Small intestine (tissue), 7 donors: ENCODE measurements at regions not wholly inside any gene's neighbourhood (a gene's known extent, or its start where the extent isn't known, plus 50 kb on each side); places are given as distances from the start of the nearest gene placed in this dataset.
A peak's percentile ranks its signal among the peaks of the same experiment; 100 is the strongest.

Experiments used
- DNase-seq, 2 donors: peaks; one replicate each; pipeline versions ENCODE4 v3.0.0 to v3.0.0-alpha.2; 2013
- FAIRE-seq: peaks from 2 replicates; lab custom pipeline; 2012; peaks lifted over from hg19 to GRCh38; lab: Jason Lieb, UNC
- H3K27ac ChIP-seq, 3 donors: one replicate each; pipeline ENCODE4 v1.5.1; 2013; ENCODE audit warnings: low read length in 2 of 3, mild to moderate bottlenecking in 2 of 3, control low read depth in 1 of 3, inconsistent platforms in 1 of 3, low read depth in 1 of 3, moderate library complexity in 1 of 3
- H3K27me3 ChIP-seq, 3 donors: one replicate each; pipeline ENCODE4 v1.6.1; 2013; ENCODE audit warnings: low read length in 3 of 3, inconsistent platforms in 1 of 3; ENCODE audit not compliant: control insufficient read depth in 3 of 3, insufficient read depth in 3 of 3
- H3K36me3 ChIP-seq, 3 donors: one replicate each; pipeline ENCODE4 v1.6.1; 2013; ENCODE audit warnings: low read length in 3 of 3, inconsistent platforms in 1 of 3, low read depth in 1 of 3, mild to moderate bottlenecking in 1 of 3, moderate library complexity in 1 of 3; ENCODE audit not compliant: control insufficient read depth in 3 of 3, insufficient read depth in 2 of 3
- H3K4me1 ChIP-seq, 3 donors: one replicate each; pipeline ENCODE4 v1.6.1; 2013; ENCODE audit warnings: low read length in 2 of 3, inconsistent platforms in 1 of 3, low read depth in 1 of 3, mild to moderate bottlenecking in 1 of 3, moderate library complexity in 1 of 3; ENCODE audit not compliant: control insufficient read depth in 3 of 3, insufficient read depth in 2 of 3
- H3K4me3 ChIP-seq, 3 donors: one replicate each; pipeline ENCODE4 v1.5.1; 2013; ENCODE audit warnings: low read length in 3 of 3, control low read depth in 1 of 3, inconsistent platforms in 1 of 3, low read depth in 1 of 3, mild to moderate bottlenecking in 1 of 3, moderate library complexity in 1 of 3
- H3K9me3 ChIP-seq, 2 donors: one replicate each; pipeline ENCODE4 v1.6.1; 2013; ENCODE audit warnings: low read depth in 1 of 2, low read length in 1 of 2; ENCODE audit not compliant: control insufficient read depth in 2 of 2, insufficient read depth in 1 of 2
- WGBS, 3 donors: extraction: QIAGEN DNeasy Blood & Tissue Kit; methylation state at CpG; one replicate each; pipeline ENCODE4 v1.1.7; 2013; 5-methylcytosine and 5-hydroxymethylcytosine counted together
- donor health status: healthy with polysubstance abuse.
- donor health status: control.
- donor health status: control.
- donor health status: Bipolar disorder and iron deficiency.
- donor health status: healthy.

GRCh38 chr6:141580988-141581552 lies 551.7 kb upstream of the GJE1 start:
- H3K36me3 ChIP-seq = no peaks in the 10 kb centered on the region
- H3K27me3 ChIP-seq = no peaks in the 10 kb centered on the region
- no peak overlapping the region for H3K4me3 ChIP-seq
- WGBS, 3 donors = 91 to 98% (median 94%) methylated on average over 2 of the region's 2 CpGs
- no peaks in the 10 kb centered on the region for H3K9me3 ChIP-seq
- H3K4me1 ChIP-seq = no peaks in the 10 kb centered on the region
- no peak for FAIRE-seq
- H3K27ac ChIP-seq = no peak overlapping the region
- DNase-seq = no peak

- no peaks in the 10 kb centered on the region for H3K4me1 ChIP-seq
- H3K36me3 ChIP-seq = no peaks in the 10 kb centered on the region
- no peak for DNase-seq
- no peak overlapping the region for H3K4me3 ChIP-seq
- H3K9me3 ChIP-seq = no peaks in the 10 kb centered on the region
- no peak for FAIRE-seq
- H3K27ac ChIP-seq = no peak overlapping the region
- 88 to 94% (median 91%) methylated on average over 4 of the region's 4 CpGs for WGBS, 3 donors
- no peaks in the 10 kb centered on the region for H3K27me3 ChIP-seq
Observed at GRCh38 chr6:141580131-141580530, 552.6 kb upstream of the GJE1 start.

GRCh38 chr6:141576751-141577150 lies 556.0 kb upstream of the GJE1 start:
- Histone ChIP-seq H3K9me3 (no peaks in the 10 kb centered on the region), H3K36me3 (no peaks in the 10 kb centered on the region), H3K27me3 (no peaks in the 10 kb centered on the region), H3K4me1 (no peaks in the 10 kb centered on the region), H3K27ac (no peak overlapping the region), H3K4me3 (no peak overlapping the region)
- FAIRE-seq (no peak), DNase-seq (no peak)

- H3K4me3 ChIP-seq = peak overlapping the region in 1 of 3 donors; percentile 5
- H3K4me1 ChIP-seq = no peaks in the 10 kb centered on the region
- H3K9me3 ChIP-seq = no peaks in the 10 kb centered on the region
- WGBS, 3 donors = 20 to 29% (median 20%) methylated on average over 11 of the region's 11 CpGs
- DNase-seq (peak; percentile 65 to 81), FAIRE-seq (peak; percentile 71)
- no peaks in the 10 kb centered on the region for H3K36me3 ChIP-seq
- H3K27ac ChIP-seq = no peak overlapping the region
- no peaks in the 10 kb centered on the region for H3K27me3 ChIP-seq
Observed at GRCh38 chr6:141562851-141563763, 569.6 kb upstream of the GJE1 start.

- Histone ChIP-seq H3K4me1 (no peaks in the 10 kb centered on the region), H3K27me3 (no peaks in the 10 kb centered on the region), H3K9me3 (no peaks in the 10 kb centered on the region), H3K36me3 (no peaks in the 10 kb centered on the region), H3K27ac (no peak overlapping the region), H3K4me3 (peak overlapping the region in 2 of 3 donors; percentile 5)
- DNase-seq (peak; percentile 3 to 17), FAIRE-seq (no peak)
- WGBS, 3 donors = 41 to 50% (median 42%) methylated on average over 15 of the region's 15 CpGs
Observed at GRCh38 chr6:141562186-141562811, 570.4 kb upstream of the GJE1 start.

- Histone ChIP-seq H3K9me3 (no peaks in the 10 kb centered on the region), H3K4me3 (no peak overlapping the region), H3K27me3 (no peaks in the 10 kb centered on the region), H3K36me3 (no peaks in the 10 kb centered on the region), H3K4me1 (no peaks in the 10 kb centered on the region), H3K27ac (no peak overlapping the region)
- FAIRE-seq = no peak
- DNase-seq = peak in 1 of 2 donors; percentile 9
- WGBS, 3 donors = 50 to 83% (median 74%) methylated on average over 3 of the region's 3 CpGs
Observed at GRCh38 chr6:141561154-141561553, 571.6 kb upstream of the GJE1 start.

- 6 to 55% (median 24%) methylated on average over 1 of the region's 1 CpG for WGBS, 3 donors
- no peak overlapping the region for H3K4me3 ChIP-seq
- no peaks in the 10 kb centered on the region for H3K36me3 ChIP-seq
- peaks cover 0 to 2% (median 2%) of the 10 kb centered on the region in 3 donors for H3K4me1 ChIP-seq
- H3K27me3 ChIP-seq = no peaks in the 10 kb centered on the region
- no peak for FAIRE-seq
- peak; percentile 27 to 43 for DNase-seq
- H3K9me3 ChIP-seq = peaks cover 0 to 3% of the 10 kb centered on the region in 2 donors
- H3K27ac ChIP-seq = no peak overlapping the region
Observed at GRCh38 chr6:141552463-141552862, 580.3 kb upstream of the GJE1 start.

GRCh38 chr6:141552031-141552430 lies 580.7 kb upstream of the GJE1 start:
- WGBS, 3 donors = 92 to 95% (median 94%) methylated on average over 5 of the region's 5 CpGs

More at GRCh38 chr6:141552031-141552430, 580.7 kb upstream of the GJE1 start:
- FAIRE-seq (no peak), DNase-seq (no peak)
- no peak overlapping the region for H3K4me3 ChIP-seq
- no peaks in the 10 kb centered on the region for H3K36me3 ChIP-seq
- H3K27me3 ChIP-seq = no peaks in the 10 kb centered on the region
- peaks cover 0 to 3% of the 10 kb centered on the region in 2 donors for H3K9me3 ChIP-seq
- peaks cover 0 to 2% (median 2%) of the 10 kb centered on the region in 3 donors for H3K4me1 ChIP-seq
- H3K27ac ChIP-seq = no peak overlapping the region
